ENCODE measurements at regions not wholly inside any gene's neighbourhood (a gene's known extent, or its start where the extent isn't known, plus 50 kb on each side); places are given as distances from the start of the nearest gene placed in this dataset.

GRCh38 chr6:8639928-8640649, 204.7 kb upstream of the SLC35B3 start (continued):
- TF ChIP-seq NR0B2 (CRISPR knock-in tag; IDR thresholded peaks at IDR 0.05), result no peak
- TF ChIP-seq GPBP1L1 (CRISPR knock-in tag; IDR thresholded peaks at IDR 0.05), result no peak
- no peak for TF ChIP-seq NPAS2 (CRISPR knock-in tag; IDR thresholded peaks at IDR 0.05; ENCODE audit: borderline replicate concordance)
- no peak for TF ChIP-seq BRCA1 (CRISPR knock-in tag; IDR thresholded peaks at IDR 0.05)
- no peak for TF ChIP-seq CCAR2 (optimal IDR thresholded peaks at IDR 0.05; ENCODE audit: low read depth, low read length)
- no peak for TF ChIP-seq ZMAT5 (CRISPR knock-in tag; IDR thresholded peaks at IDR 0.05; ENCODE audit: borderline replicate concordance, low read depth)
- TF ChIP-seq HOXA9 (CRISPR knock-in tag; IDR thresholded peaks at IDR 0.05; ENCODE audit: borderline replicate concordance), result no peak
- TF ChIP-seq ZNF746 (CRISPR knock-in tag; IDR thresholded peaks at IDR 0.05), result no peak
- no peak for TF ChIP-seq ZNF747 (CRISPR knock-in tag; IDR thresholded peaks at IDR 0.05; ENCODE audit: borderline replicate concordance)
- TF ChIP-seq HDAC2 (CRISPR knock-in tag; IDR thresholded peaks at IDR 0.05), result no peak
- no peak for TF ChIP-seq HNRNPUL1 (IDR thresholded peaks at IDR 0.05; ENCODE audit: low read depth, low read length)
- TF ChIP-seq CHD4 (IDR thresholded peaks at IDR 0.05; ENCODE audit: borderline replicate concordance, low read length), result no peak
- TF ChIP-seq PCBP2 (optimal IDR thresholded peaks at IDR 0.05; ENCODE audit: low read depth, low read length, poor library complexity, severe bottlenecking), result no peak
- TF ChIP-seq ZNF597 (CRISPR knock-in tag; IDR thresholded peaks at IDR 0.05), result no peak
- TF ChIP-seq GRHL1 (CRISPR knock-in tag; conservative IDR thresholded peaks at IDR 0.05), result no peak
- no peak for TF ChIP-seq ZKSCAN1 (IDR thresholded peaks at IDR 0.05; ENCODE audit: low read length)
- TF ChIP-seq NCOA1 (CRISPR knock-in tag; IDR thresholded peaks at IDR 0.05), result 0 out of 2 replicates have a peak, but pooled peaks have one; percentile 30
- TF ChIP-seq ZNF704 (CRISPR knock-in tag; IDR thresholded peaks at IDR 0.05; ENCODE audit: borderline replicate concordance), result no peak
- TF ChIP-seq SKI (IDR thresholded peaks at IDR 0.05; ENCODE audit: partially characterized antibody), result peak; percentile 63
- TF ChIP-seq PLSCR1 (CRISPR knock-in tag; IDR thresholded peaks at IDR 0.05; ENCODE audit: borderline replicate concordance), result no peak

Data from HepG2 (cell line).